H9 (cell line): ENCODE measurements at regions not wholly inside any gene's neighbourhood (a gene's known extent, or its start where the extent isn't known, plus 50 kb on each side); places are given as distances from the start of the nearest gene placed in this dataset.

ENCODE experiments used
- DNase-seq: peaks from one replicate; pipeline ENCODE4 v3.0.0-alpha.2; 2017
- H2AFZ ChIP-seq: one replicate; pipeline ENCODE4 v1.6.1; 2013; ENCODE audit warnings: mild to moderate bottlenecking, low read length, control low read depth, moderate library complexity
- H2AK5ac ChIP-seq: 2 replicates; pipeline ENCODE4 v1.6.1; 2013; ENCODE audit warnings: low read length, control low read depth, mixed read lengths; ENCODE audit not compliant: insufficient read length
- H2BK120ac ChIP-seq: one replicate; pipeline ENCODE4 v1.6.1; 2013; ENCODE audit warnings: low read depth, mild to moderate bottlenecking, low read length, control low read depth, inconsistent platforms; ENCODE audit not compliant: poor library complexity, severe bottlenecking
- H2BK12ac ChIP-seq: 2 replicates; pipeline ENCODE4 v1.6.1; 2013; ENCODE audit warnings: low read length, control low read depth, mixed read lengths, low read depth; ENCODE audit not compliant: insufficient read length
- H2BK15ac ChIP-seq: 2 replicates; pipeline ENCODE4 v1.6.1; 2013; ENCODE audit warnings: low read depth, low read length, control low read depth
- H2BK20ac ChIP-seq: one replicate; pipeline ENCODE4 v1.6.1; 2013; ENCODE audit warnings: low read depth, mild to moderate bottlenecking, low read length, control low read depth, inconsistent platforms; ENCODE audit not compliant: poor library complexity, severe bottlenecking
- H2BK5ac ChIP-seq: 2 replicates; pipeline ENCODE4 v1.6.1; 2013; ENCODE audit warnings: low read length, control low read depth, mixed read lengths; ENCODE audit not compliant: insufficient read length
- H3K14ac ChIP-seq: 2 replicates; pipeline ENCODE4 v1.6.1; 2013; ENCODE audit warnings: low read length, control low read depth; ENCODE audit not compliant: insufficient read depth
- H3K18ac ChIP-seq: 2 replicates; pipeline ENCODE4 v1.6.1; 2013; ENCODE audit warnings: low read depth, mild to moderate bottlenecking, mixed read lengths, low read length, control low read depth; ENCODE audit not compliant: insufficient read length
- H3K23ac ChIP-seq: 2 replicates; pipeline ENCODE4 v1.6.1; 2013; ENCODE audit warnings: low read length, control low read depth, mixed read lengths, low read depth; ENCODE audit not compliant: insufficient read length
- H3K23me2 ChIP-seq: 2 replicates; pipeline ENCODE4 v1.6.1; 2013; ENCODE audit warnings: low read depth, mild to moderate bottlenecking, mixed read lengths, low read length, control low read depth; ENCODE audit not compliant: insufficient read length, poor library complexity, severe bottlenecking
- H3K27ac ChIP-seq: 2 replicates; pipeline ENCODE4 v1.5.1; 2013; ENCODE audit warnings: low read length, control low read depth, mixed read lengths, low read depth; ENCODE audit not compliant: insufficient read length
- H3K27me3 ChIP-seq: 2 replicates; pipeline ENCODE4 v1.6.1; 2013; ENCODE audit warnings: low read length, control low read depth, inconsistent platforms; ENCODE audit not compliant: insufficient read depth
- H3K4ac ChIP-seq: 2 replicates; pipeline ENCODE4 v1.6.1; 2013; ENCODE audit warnings: low read depth, mild to moderate bottlenecking, control low read depth, inconsistent platforms, low read length, moderate library complexity
- H3K4me1 ChIP-seq: 2 replicates; pipeline ENCODE4 v1.6.1; 2013; ENCODE audit warnings: low read length, control low read depth, inconsistent platforms; ENCODE audit not compliant: insufficient read depth
- H3K4me2 ChIP-seq: 2 replicates; pipeline ENCODE4 v1.6.1; 2013; ENCODE audit warnings: low read length, control low read depth, mixed read lengths; ENCODE audit not compliant: insufficient read length, insufficient read depth
- H3K56ac ChIP-seq: 2 replicates; pipeline ENCODE4 v1.6.1; 2013; ENCODE audit warnings: low read depth, mild to moderate bottlenecking, mixed read lengths, low read length, control low read depth; ENCODE audit not compliant: insufficient read length
- H3K79me1 ChIP-seq: 2 replicates; pipeline ENCODE4 v1.6.1; 2013; ENCODE audit warnings: low read depth, mild to moderate bottlenecking, moderate library complexity, low read length, control low read depth, inconsistent platforms; ENCODE audit not compliant: insufficient read depth, poor library complexity, severe bottlenecking
- H3K79me2 ChIP-seq: 2 replicates; pipeline ENCODE4 v1.6.1; 2013; ENCODE audit warnings: low read length, control low read depth, inconsistent platforms; ENCODE audit not compliant: insufficient read depth
- H3K9ac ChIP-seq: 2 replicates; pipeline ENCODE4 v1.6.1; 2013; ENCODE audit warnings: low read length, control low read depth, mixed read lengths; ENCODE audit not compliant: insufficient read length; ENCODE audit errors: extremely low read depth
- H3K9me3 ChIP-seq: one replicate; pipeline ENCODE4 v1.6.1; 2013; ENCODE audit warnings: low read depth, low read length, inconsistent platforms; ENCODE audit not compliant: control insufficient read depth
- H3T11ph ChIP-seq: one replicate; pipeline ENCODE4 v1.6.1; 2013; ENCODE audit warnings: mild to moderate bottlenecking, low read length, control low read depth, inconsistent platforms
- H4K20me1 ChIP-seq: one replicate; pipeline ENCODE4 v1.6.1; 2013; ENCODE audit not compliant: control insufficient read depth, insufficient read length, insufficient read depth
- H4K5ac ChIP-seq: 2 replicates; pipeline ENCODE4 v1.6.1; 2013; ENCODE audit warnings: low read depth, mild to moderate bottlenecking, mixed read lengths, low read length, control low read depth; ENCODE audit not compliant: insufficient read length
- H4K8ac ChIP-seq: replicated peaks from 2 replicates; pipeline ENCODE4 v1.6.1; 2013; ENCODE audit warnings: low read length, control low read depth, mixed read lengths, low read depth; ENCODE audit not compliant: insufficient read length
- H4K91ac ChIP-seq: 2 replicates; pipeline ENCODE4 v1.6.1; 2013; ENCODE audit warnings: low read depth, mild to moderate bottlenecking, moderate library complexity, mixed read lengths, low read length, control low read depth; ENCODE audit not compliant: insufficient read length
- H3K27ac Mint-ChIP-seq, 3 experiments: 2 replicates in 2 of 3; 3 replicates in 1 of 3; pipeline ENCODE4 v1.8.0; 2020 to 2021; ENCODE audit warnings: mixed read lengths in 3 of 3, mild to moderate bottlenecking in 1 of 3, moderate library complexity in 1 of 3
- H3K27me3 Mint-ChIP-seq: 2 replicates; pipeline ENCODE4 v1.8.0; 2021; ENCODE audit warnings: low read depth, mild to moderate bottlenecking, moderate library complexity, mixed read lengths
- H3K36me3 Mint-ChIP-seq, 3 experiments: 2 replicates in 2 of 3; 3 replicates in 1 of 3; pipeline ENCODE4 v1.8.0; 2020 to 2021; ENCODE audit warnings: low read depth in 3 of 3, mixed read lengths in 3 of 3; ENCODE audit not compliant: insufficient read depth in 1 of 3
- H3K4me1 Mint-ChIP-seq, 2 experiments: 2 replicates each; pipeline ENCODE4 v1.8.0; 2020; ENCODE audit warnings: mixed read lengths in 2 of 2
- H3K4me3 Mint-ChIP-seq, 2 experiments: 2 replicates in 1 of 2; 3 replicates in 1 of 2; pipeline ENCODE4 v1.8.0; 2020 to 2021; ENCODE audit warnings: mild to moderate bottlenecking in 2 of 2, mixed read lengths in 2 of 2, moderate library complexity in 1 of 2
- H3K9me3 Mint-ChIP-seq, 2 experiments: 2 replicates in 1 of 2; 3 replicates in 1 of 2; pipeline ENCODE4 v1.8.0; 2020; ENCODE audit warnings: mild to moderate bottlenecking in 2 of 2, mixed read lengths in 2 of 2, moderate library complexity in 1 of 2
- WGBS: extraction: QIAGEN DNeasy Blood & Tissue Kit; methylation state at CpG from one replicate; pipeline ENCODE4 v1.1.7; 2013; ENCODE audit warnings: missing lambda C conversion rate, low lambda C conversion rate, mixed read lengths; ENCODE audit not compliant: insufficient read length; ENCODE audit errors: extremely low coverage; 5-methylcytosine and 5-hydroxymethylcytosine counted together
- TF ChIP-seq, protein P1 (sequence below): fragments of 200-600 bp; sonication (generic); conservative IDR thresholded peaks from 3 replicates; pipeline ENCODE4 v1.8.0; 2021; ENCODE audit warnings: antibody characterized with exemption, mild to moderate bottlenecking

DNA sequence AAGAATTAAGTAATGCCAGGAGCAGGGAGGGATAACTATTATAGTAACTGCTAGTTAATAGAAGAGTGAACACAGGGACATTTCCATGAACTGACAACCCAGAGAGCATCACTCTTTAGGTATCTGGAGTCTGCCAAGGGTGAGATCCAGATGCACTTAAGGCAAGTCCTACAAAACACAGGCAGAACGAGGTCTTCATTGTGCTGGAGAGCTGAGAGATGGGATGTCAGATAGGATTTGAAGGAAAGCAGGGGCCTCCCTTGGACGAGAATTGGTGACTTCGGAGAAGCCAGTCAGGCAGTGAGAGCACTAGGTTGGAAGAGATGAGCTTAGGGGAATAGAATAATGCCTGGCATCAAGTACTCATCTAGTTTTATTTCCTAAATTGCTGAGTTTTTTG, 684.5 kb downstream of the GATA3 start:
- no peak overlapping the region for H2BK20ac ChIP-seq
- no peak overlapping the region for H2BK12ac ChIP-seq
- Mint-ChIP-seq H3K9me3 (no peaks in the 10 kb centered on the region; a peak in 1 of 5 replicates), H3K36me3 (no peaks in the 10 kb centered on the region), H3K4me3 (no peak overlapping the region), H3K27ac (no peak overlapping the region; a peak in 1 of 7 replicates), H3K4me1 (peaks cover 3 to 6% of the 10 kb centered on the region in 2 experiments), H3K27me3 (peaks cover 4% of the 10 kb centered on the region)
- H2AK5ac ChIP-seq = no peak overlapping the region
- H4K20me1 ChIP-seq = no peaks in the 10 kb centered on the region
- H3K27ac ChIP-seq = no peak overlapping the region
- H3K27me3 ChIP-seq = no peaks in the 10 kb centered on the region
- H3K4ac ChIP-seq = no peak overlapping the region
- H2BK15ac ChIP-seq = no peak overlapping the region
- H4K5ac ChIP-seq = no peak overlapping the region
- no peak overlapping the region for H4K91ac ChIP-seq
- DNase-seq = no peak
- WGBS = no CpG with 5 or more reads among the region's 3 CpGs
- H3K79me2 ChIP-seq = no peaks in the 10 kb centered on the region
- no peak overlapping the region for H3K18ac ChIP-seq
- H3K23ac ChIP-seq = no peak overlapping the region
- no peak overlapping the region for H2AFZ ChIP-seq
- no peak overlapping the region for H2BK120ac ChIP-seq
- no peak overlapping the region for H4K8ac ChIP-seq
- H3T11ph ChIP-seq = no peak overlapping the region
- H3K9me3 ChIP-seq = no peaks in the 10 kb centered on the region
- no peak overlapping the region for H3K4me2 ChIP-seq
- H3K23me2 ChIP-seq = no peaks in the 10 kb centered on the region
- H3K79me1 ChIP-seq = no peaks in the 10 kb centered on the region
- H3K56ac ChIP-seq = no peak overlapping the region
- H2BK5ac ChIP-seq = no peak overlapping the region
- H3K4me1 ChIP-seq = no peaks in the 10 kb centered on the region
- H3K9ac ChIP-seq = no peak overlapping the region
- H3K14ac ChIP-seq = no peak overlapping the region
- TF ChIP-seq, protein P1, sequence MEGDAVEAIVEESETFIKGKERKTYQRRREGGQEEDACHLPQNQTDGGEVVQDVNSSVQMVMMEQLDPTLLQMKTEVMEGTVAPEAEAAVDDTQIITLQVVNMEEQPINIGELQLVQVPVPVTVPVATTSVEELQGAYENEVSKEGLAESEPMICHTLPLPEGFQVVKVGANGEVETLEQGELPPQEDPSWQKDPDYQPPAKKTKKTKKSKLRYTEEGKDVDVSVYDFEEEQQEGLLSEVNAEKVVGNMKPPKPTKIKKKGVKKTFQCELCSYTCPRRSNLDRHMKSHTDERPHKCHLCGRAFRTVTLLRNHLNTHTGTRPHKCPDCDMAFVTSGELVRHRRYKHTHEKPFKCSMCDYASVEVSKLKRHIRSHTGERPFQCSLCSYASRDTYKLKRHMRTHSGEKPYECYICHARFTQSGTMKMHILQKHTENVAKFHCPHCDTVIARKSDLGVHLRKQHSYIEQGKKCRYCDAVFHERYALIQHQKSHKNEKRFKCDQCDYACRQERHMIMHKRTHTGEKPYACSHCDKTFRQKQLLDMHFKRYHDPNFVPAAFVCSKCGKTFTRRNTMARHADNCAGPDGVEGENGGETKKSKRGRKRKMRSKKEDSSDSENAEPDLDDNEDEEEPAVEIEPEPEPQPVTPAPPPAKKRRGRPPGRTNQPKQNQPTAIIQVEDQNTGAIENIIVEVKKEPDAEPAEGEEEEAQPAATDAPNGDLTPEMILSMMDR = no peak
